ENCODE measurements at regions not wholly inside any gene's neighbourhood (a gene's known extent, or its start where the extent isn't known, plus 50 kb on each side); places are given as distances from the start of the nearest gene placed in this dataset.
"Not testable (repeated sequence)": the region's sequence is repeated elsewhere in the genome, so short reads cannot be mapped to it uniquely, and the experiment has no call there.

- no peak for DNase-seq (ENCODE audit: low read depth)
These were observed 54.5 kb upstream of the PRKD1 start for GRCh38 chr14:29982171-29982570.

- no peak for DNase-seq (ENCODE audit: low read depth)
These were observed 55.3 kb upstream of the PRKD1 start for GRCh38 chr14:29982993-29983392.

GRCh38 chr14:29990344-29990857, 62.8 kb upstream of the PRKD1 start:
- DNase-seq (ENCODE audit: low read depth) = not testable (repeated sequence)

- no peak for DNase-seq (ENCODE audit: low read depth)
These were observed 63.3 kb upstream of the PRKD1 start for GRCh38 chr14:29990993-29991392.

GRCh38 chr14:29993143-29993542, 65.5 kb upstream of the PRKD1 start:
- no peak for DNase-seq (ENCODE audit: low read depth)

GRCh38 chr14:29999013-29999539, 71.4 kb upstream of the PRKD1 start:
- DNase-seq (ENCODE audit: low read depth) = no peak

GRCh38 chr14:30002859-30003258, 75.2 kb upstream of the PRKD1 start:
- no peak for DNase-seq (ENCODE audit: low read depth)

- no peak for DNase-seq (ENCODE audit: low read depth)
These were observed 77.6 kb upstream of the PRKD1 start for GRCh38 chr14:30005114-30005808.

- DNase-seq (ENCODE audit: low read depth) = no peak
These were observed 79.0 kb upstream of the PRKD1 start for GRCh38 chr14:30006695-30007094.

- DNase-seq (ENCODE audit: low read depth) = no peak
These were observed 87.8 kb upstream of the PRKD1 start for GRCh38 chr14:30015489-30015888.

GRCh38 chr14:30016002-30016401, 88.4 kb upstream of the PRKD1 start:
- no peak for DNase-seq (ENCODE audit: low read depth)

GRCh38 chr14:30017370-30017993, 89.8 kb upstream of the PRKD1 start:
- no peak for DNase-seq (ENCODE audit: low read depth)

- DNase-seq (ENCODE audit: low read depth) = no peak
These were observed 92.6 kb upstream of the PRKD1 start for GRCh38 chr14:30020271-30020670.

- DNase-seq (ENCODE audit: low read depth) = no peak
These were observed 93.0 kb upstream of the PRKD1 start for GRCh38 chr14:30020687-30021086.

GRCh38 chr14:30023350-30023749, 95.7 kb upstream of the PRKD1 start:
- DNase-seq (ENCODE audit: low read depth) = not testable (repeated sequence)

GRCh38 chr14:30034152-30034551, 106.5 kb upstream of the PRKD1 start:
- DNase-seq (ENCODE audit: low read depth) = no peak

- DNase-seq (ENCODE audit: low read depth) = no peak
These were observed 107.7 kb upstream of the PRKD1 start for GRCh38 chr14:30035361-30035760.

- DNase-seq (ENCODE audit: low read depth) = no peak
These were observed 118.1 kb upstream of the PRKD1 start for GRCh38 chr14:30045720-30046119.

GRCh38 chr14:30053103-30053502, 125.5 kb upstream of the PRKD1 start:
- DNase-seq (ENCODE audit: low read depth) = no peak

GRCh38 chr14:30054201-30054600, 126.6 kb upstream of the PRKD1 start:
- no peak for DNase-seq (ENCODE audit: low read depth)

GRCh38 chr14:30058401-30058800, 130.8 kb upstream of the PRKD1 start:
- DNase-seq (ENCODE audit: low read depth) = no peak

GRCh38 chr14:30063746-30064145, 136.1 kb upstream of the PRKD1 start:
- DNase-seq (ENCODE audit: low read depth) = no peak

- no peak for DNase-seq (ENCODE audit: low read depth)
These were observed 136.8 kb upstream of the PRKD1 start for GRCh38 chr14:30064454-30064853.
